ENCODE measurements at regions not wholly inside any gene's neighbourhood (a gene's known extent, or its start where the extent isn't known, plus 50 kb on each side); places are given as distances from the start of the nearest gene placed in this dataset.

DNA sequence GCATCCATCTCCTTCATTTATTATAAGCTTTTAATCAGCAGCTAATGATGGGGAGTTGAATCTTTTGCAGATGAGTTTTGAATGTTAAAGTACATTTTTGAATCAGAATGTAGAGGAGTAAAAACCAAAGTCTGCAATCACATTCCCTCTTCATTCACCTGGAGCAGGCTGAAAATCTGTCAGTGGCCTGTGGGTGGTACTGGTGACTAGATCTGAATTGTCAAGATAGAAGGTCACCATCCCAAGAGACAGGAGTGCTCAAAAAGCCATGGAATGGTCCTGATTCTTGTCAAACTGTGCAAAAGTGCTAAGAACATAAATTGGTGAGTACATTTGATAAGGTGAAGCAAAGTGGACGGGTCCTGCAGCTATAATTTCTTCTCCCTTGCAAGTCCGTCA, 881.3 kb upstream of the NR2F2 start:
- Histone ChIP-seq H3K4me1 (ENCODE audit: insufficient read depth, poor library complexity, severe bottlenecking) (no peaks in the 10 kb centered on the region), H3K4me3 (ENCODE audit: severe bottlenecking) (no peak overlapping the region), H3K27ac (ENCODE audit: poor library complexity, severe bottlenecking) (no peak overlapping the region), H3K27me3 (ENCODE audit: insufficient read depth, poor library complexity, severe bottlenecking) (no peaks in the 10 kb centered on the region), H3K36me3 (ENCODE audit: low read depth) (no peaks in the 10 kb centered on the region), H3K9me3 (ENCODE audit: severe bottlenecking) (no peaks in the 10 kb centered on the region)
- no peak for TF ChIP-seq CTCF (IDR thresholded peaks at IDR 0.05; ENCODE audit: poor library complexity, severe bottlenecking)
- ATAC-seq (ENCODE audit: low read depth) (no peak), DNase-seq (ENCODE audit: low spot score) (no peak)

- ATAC-seq (ENCODE audit: low read depth) (no peak), DNase-seq (ENCODE audit: low spot score) (no peak)
- no peaks in the 10 kb centered on the region for H3K4me1 ChIP-seq (ENCODE audit: insufficient read depth, poor library complexity, severe bottlenecking)
- no peak overlapping the region for H3K27ac ChIP-seq (ENCODE audit: poor library complexity, severe bottlenecking)
- no peaks in the 10 kb centered on the region for H3K27me3 ChIP-seq (ENCODE audit: insufficient read depth, poor library complexity, severe bottlenecking)
- no peak overlapping the region for H3K4me3 ChIP-seq (ENCODE audit: severe bottlenecking)
- H3K36me3 ChIP-seq (ENCODE audit: low read depth), result no peaks in the 10 kb centered on the region
- no peaks in the 10 kb centered on the region for H3K9me3 ChIP-seq (ENCODE audit: severe bottlenecking)
- TF ChIP-seq CTCF (IDR thresholded peaks at IDR 0.05; ENCODE audit: poor library complexity, severe bottlenecking), result no peak
These were observed 880.1 kb upstream of the NR2F2 start for GRCh38 chr15:95450413-95450812.

GRCh38 chr15:95451938-95452337, 878.6 kb upstream of the NR2F2 start:
- H3K9me3 ChIP-seq (ENCODE audit: severe bottlenecking), result no peaks in the 10 kb centered on the region
- ATAC-seq (ENCODE audit: low read depth), result no peak
- no peak overlapping the region for H3K4me3 ChIP-seq (ENCODE audit: severe bottlenecking)
- TF ChIP-seq CTCF (IDR thresholded peaks at IDR 0.05; ENCODE audit: poor library complexity, severe bottlenecking), result no peak
- H3K27ac ChIP-seq (ENCODE audit: poor library complexity, severe bottlenecking), result no peak overlapping the region
- no peaks in the 10 kb centered on the region for H3K4me1 ChIP-seq (ENCODE audit: insufficient read depth, poor library complexity, severe bottlenecking)
- no peak for DNase-seq (ENCODE audit: low spot score)
- no peaks in the 10 kb centered on the region for H3K36me3 ChIP-seq (ENCODE audit: low read depth)
- no peaks in the 10 kb centered on the region for H3K27me3 ChIP-seq (ENCODE audit: insufficient read depth, poor library complexity, severe bottlenecking)

GRCh38 chr15:95454403-95455262, 875.9 kb upstream of the NR2F2 start:
- no peak for TF ChIP-seq CTCF (IDR thresholded peaks at IDR 0.05; ENCODE audit: poor library complexity, severe bottlenecking)
- no peaks in the 10 kb centered on the region for H3K27me3 ChIP-seq (ENCODE audit: insufficient read depth, poor library complexity, severe bottlenecking)
- no peak overlapping the region for H3K27ac ChIP-seq (ENCODE audit: poor library complexity, severe bottlenecking)

DNA sequence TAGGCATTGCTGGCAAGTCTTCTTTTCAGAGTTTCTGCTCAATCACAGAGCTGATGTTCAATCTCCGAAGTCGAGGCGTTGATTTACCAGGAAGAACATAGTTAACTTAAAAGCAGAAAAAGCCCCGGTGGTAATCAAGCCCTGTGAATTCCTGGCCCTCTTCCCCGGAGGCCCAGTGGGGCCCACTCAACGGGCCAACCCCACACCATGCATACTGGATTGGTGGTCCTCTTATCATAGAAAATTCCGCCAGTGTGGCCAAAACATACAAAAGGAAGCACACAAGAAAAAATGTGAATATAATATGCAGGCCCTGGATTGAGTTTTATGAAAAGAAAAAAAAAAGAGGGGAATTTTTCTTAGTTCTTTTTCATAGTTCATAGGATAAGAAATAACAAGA, 873.0 kb upstream of the NR2F2 start:
- ATAC-seq (ENCODE audit: low read depth) (no peak), DNase-seq (ENCODE audit: low spot score) (no peak)
- no peaks in the 10 kb centered on the region for H3K36me3 ChIP-seq (ENCODE audit: low read depth)
- no peak for TF ChIP-seq CTCF (IDR thresholded peaks at IDR 0.05; ENCODE audit: poor library complexity, severe bottlenecking)
- no peak overlapping the region for H3K27ac ChIP-seq (ENCODE audit: poor library complexity, severe bottlenecking)
- no peaks in the 10 kb centered on the region for H3K4me1 ChIP-seq (ENCODE audit: insufficient read depth, poor library complexity, severe bottlenecking)
- no peaks in the 10 kb centered on the region for H3K27me3 ChIP-seq (ENCODE audit: insufficient read depth, poor library complexity, severe bottlenecking)
- H3K4me3 ChIP-seq (ENCODE audit: severe bottlenecking), result no peak overlapping the region
- H3K9me3 ChIP-seq (ENCODE audit: severe bottlenecking), result no peaks in the 10 kb centered on the region

More at GRCh38 chr15:95454403-95455262, 875.9 kb upstream of the NR2F2 start:
- Histone ChIP-seq H3K9me3 (ENCODE audit: severe bottlenecking) (no peaks in the 10 kb centered on the region), H3K4me3 (ENCODE audit: severe bottlenecking) (no peak overlapping the region), H3K36me3 (ENCODE audit: low read depth) (no peaks in the 10 kb centered on the region), H3K4me1 (ENCODE audit: insufficient read depth, poor library complexity, severe bottlenecking) (no peaks in the 10 kb centered on the region)
- ATAC-seq (ENCODE audit: low read depth), result no peak
- DNase-seq (ENCODE audit: low spot score), result no peak
